SK-N-SH (cell line): ENCODE measurements at regions not wholly inside any gene's neighbourhood (a gene's known extent, or its start where the extent isn't known, plus 50 kb on each side); places are given as distances from the start of the nearest gene placed in this dataset.

Source experiments
- CTCF ChIA-PET: fragments of 300-600, 350-600 bp; formaldehyde crosslinking; extraction: SDS; loops from one replicate; lab custom pipeline; 2021; lab: Yijun Ruan, JAX
- POLR2A ChIA-PET: fragments of 350-600 bp; sonication (Branson Sonifier 250); formaldehyde crosslinking; extraction: SDS; loops from one replicate; lab custom pipeline; 2020; ENCODE audit warnings: antibody characterized with exemption, inconsistent platforms; lab: Yijun Ruan, JAX
- DNase-seq: peaks from one replicate; pipeline ENCODE4 v3.0.0; 2012
- H2AFZ ChIP-seq: fragments of 200-600 bp; sonication (generic); 2 replicates; pipeline ENCODE4 v1.8.1; 2016; ENCODE audit warnings: antibody characterized with exemption, mild to moderate bottlenecking, low read depth
- H3F3A ChIP-seq: fragments of 200-600 bp; sonication (generic); replicated peaks from 2 replicates; pipeline ENCODE3; 2016; ENCODE audit warnings: antibody characterized with exemption, mild to moderate bottlenecking; ENCODE audit not compliant: insufficient read depth
- H3K27ac ChIP-seq, 2 experiments: fragments of 200-500 bp in 1 of 2; fragments of 200-600 bp in 1 of 2; sonication (Bioruptor generic) in 1 of 2; sonication (generic), shearing (Covaris generic) in 1 of 2; 2 replicates each; pipeline versions ENCODE4 v1.5.1 to v1.6.1; 2014 to 2016; ENCODE audit warnings: low read depth in 2 of 2, inconsistent platforms in 1 of 2, low read length in 1 of 2, mild to moderate bottlenecking in 1 of 2, mixed read lengths in 1 of 2
- H3K27me3 ChIP-seq: fragments of 200-600 bp; sonication (generic), shearing (Covaris generic); 2 replicates; pipeline ENCODE4 v1.6.1; 2016; ENCODE audit warnings: mixed run types; ENCODE audit not compliant: insufficient read depth
- H3K36me3 ChIP-seq, 2 experiments: fragments of 200-500 bp in 1 of 2; fragments of 200-600 bp in 1 of 2; sonication (Bioruptor generic) in 1 of 2; sonication (generic) in 1 of 2; replicated peaks in 1 of 2; 2 replicates each; pipeline versions ENCODE3 to v1.5.1; 2014 to 2016; ENCODE audit warnings: low read length in 1 of 2, mild to moderate bottlenecking in 1 of 2; ENCODE audit not compliant: insufficient read depth in 2 of 2, control insufficient read depth in 1 of 2
- H3K4me1 ChIP-seq, 2 experiments: fragments of 200-500 bp in 1 of 2; fragments of 200-600 bp in 1 of 2; sonication (Bioruptor generic) in 1 of 2; sonication (generic), shearing (Covaris generic) in 1 of 2; 2 replicates each; pipeline versions ENCODE4 v1.5.1 to v1.6.1; 2014 to 2016; ENCODE audit warnings: low read depth in 1 of 2, low read length in 1 of 2, mixed run types in 1 of 2; ENCODE audit not compliant: insufficient read depth in 2 of 2, control insufficient read depth in 1 of 2
- H3K4me2 ChIP-seq: fragments of 200-600 bp; sonication (generic), shearing (Covaris generic); 2 replicates; pipeline ENCODE4 v1.6.1; 2017; ENCODE audit warnings: mixed run types
- H3K4me3 ChIP-seq, 2 experiments: fragments of 200-500 bp in 1 of 2; fragments of 200-600 bp in 1 of 2; sonication (Bioruptor generic) in 1 of 2; sonication (generic), shearing (Covaris generic) in 1 of 2; 2 replicates each; pipeline versions ENCODE4 v1.5.1 to v1.8.1; 2014 to 2016; ENCODE audit warnings: low read depth in 2 of 2, inconsistent platforms in 1 of 2, low read length in 1 of 2, mild to moderate bottlenecking in 1 of 2, mixed read lengths in 1 of 2, moderate library complexity in 1 of 2
- H3K79me2 ChIP-seq: fragments of 200-600 bp; sonication (generic); 2 replicates; pipeline ENCODE4 v1.8.1; 2017; ENCODE audit warnings: mild to moderate bottlenecking; ENCODE audit not compliant: insufficient read depth
- H3K9ac ChIP-seq: fragments of 200-600 bp; sonication (generic); 2 replicates; pipeline ENCODE4 v1.6.1; 2017; ENCODE audit warnings: mixed run types
- H3K9me2 ChIP-seq: fragments of 200-600 bp; sonication (generic); 2 replicates; pipeline ENCODE4 v1.6.1; 2017; ENCODE audit warnings: mixed run types
- H3K9me3 ChIP-seq: fragments of 200-600 bp; sonication (generic); 2 replicates; pipeline ENCODE4 v1.6.1; 2017; ENCODE audit warnings: mixed run types, mild to moderate bottlenecking, moderate library complexity
- H4K20me1 ChIP-seq: fragments of 200-600 bp; sonication (generic); 2 replicates; pipeline ENCODE4 v1.6.1; 2017; ENCODE audit warnings: mild to moderate bottlenecking, mixed run types; ENCODE audit not compliant: insufficient read depth
- CHD2 ChIP-seq: fragments of 150-350 bp; IDR thresholded peaks from 2 replicates; pipeline ENCODE4 v1.6.1; 2018; ENCODE audit warnings: low read length; ENCODE audit not compliant: partially characterized antibody
- ELF1 ChIP-seq: IDR thresholded peaks from 2 replicates; pipeline ENCODE4 v1.4.0; 2012
- FOSL2 ChIP-seq: IDR thresholded peaks from 2 replicates; pipeline ENCODE4 v1.4.0; 2012; ENCODE audit warnings: low read depth, mild to moderate bottlenecking, moderate library complexity, borderline replicate concordance
- FOXJ3 ChIP-seq: sonication (generic); formaldehyde crosslinking; IDR thresholded peaks from 2 replicates; pipeline ENCODE4 v1.5.1; 2020; ENCODE audit warnings: mild to moderate bottlenecking, missing genetic modification reagents
- FOXM1 ChIP-seq: IDR thresholded peaks from 2 replicates; pipeline ENCODE4 v1.4.0; 2012; ENCODE audit warnings: low read depth, mild to moderate bottlenecking
- GABPA ChIP-seq: IDR thresholded peaks from 2 replicates; pipeline ENCODE4 v1.4.0; 2012; ENCODE audit warnings: low read depth, mild to moderate bottlenecking
- GATA2 ChIP-seq: sonication (generic); formaldehyde crosslinking; IDR thresholded peaks from 2 replicates; pipeline ENCODE4 v1.5.0; 2020; ENCODE audit warnings: mild to moderate bottlenecking, missing genetic modification reagents
- MEF2A ChIP-seq: IDR thresholded peaks from 2 replicates; pipeline ENCODE4 v1.4.0; 2012; ENCODE audit warnings: low read depth, borderline replicate concordance
- MXI1 ChIP-seq: IDR thresholded peaks from 2 replicates; pipeline ENCODE4 v1.6.1; 2012; ENCODE audit warnings: mild to moderate bottlenecking, low read depth, low read length, improper control_type of control experiment
- NFIC ChIP-seq: IDR thresholded peaks from 2 replicates; pipeline ENCODE4 v1.4.0; 2012; ENCODE audit warnings: borderline replicate concordance
- NRF1 ChIP-seq: IDR thresholded peaks from 2 replicates; pipeline ENCODE4 v1.6.1; 2012; ENCODE audit warnings: low read depth, mild to moderate bottlenecking, low read length
- REST ChIP-seq: IDR thresholded peaks from 2 replicates; pipeline ENCODE4 v1.6.1; 2012; ENCODE audit warnings: mild to moderate bottlenecking, low read depth, low read length, moderate library complexity
- TAF1 ChIP-seq: IDR thresholded peaks from 2 replicates; pipeline ENCODE4 v1.6.1; 2012; ENCODE audit warnings: low read depth, mild to moderate bottlenecking, low read length, moderate library complexity, borderline replicate concordance
- TEAD4 ChIP-seq: IDR thresholded peaks from 2 replicates; pipeline ENCODE4 v1.4.0; 2012; ENCODE audit warnings: mild to moderate bottlenecking, borderline replicate concordance; ENCODE audit not compliant: insufficient read depth
- WGBS: methylation state at CpG from one replicate; pipeline ENCODE4 v1.1.6; 2017; ENCODE audit warnings: low lambda C conversion rate; 5-methylcytosine and 5-hydroxymethylcytosine counted together
- TF ChIP-seq, protein P1 (sequence below): IDR thresholded peaks from 2 replicates; pipeline ENCODE4 v1.4.0; 2012; ENCODE audit warnings: low read depth, borderline replicate concordance
- TF ChIP-seq, protein P2 (sequence below): IDR thresholded peaks from 2 replicates; pipeline ENCODE4; 2012
- TF ChIP-seq, protein P3 (sequence below): IDR thresholded peaks from 2 replicates; pipeline ENCODE4 v1.4.0; 2012; ENCODE audit warnings: low read depth
- TF ChIP-seq, protein P4 (sequence below): IDR thresholded peaks from 2 replicates; pipeline ENCODE4 v1.4.0; 2012; ENCODE audit warnings: low read depth, borderline replicate concordance

DNA sequence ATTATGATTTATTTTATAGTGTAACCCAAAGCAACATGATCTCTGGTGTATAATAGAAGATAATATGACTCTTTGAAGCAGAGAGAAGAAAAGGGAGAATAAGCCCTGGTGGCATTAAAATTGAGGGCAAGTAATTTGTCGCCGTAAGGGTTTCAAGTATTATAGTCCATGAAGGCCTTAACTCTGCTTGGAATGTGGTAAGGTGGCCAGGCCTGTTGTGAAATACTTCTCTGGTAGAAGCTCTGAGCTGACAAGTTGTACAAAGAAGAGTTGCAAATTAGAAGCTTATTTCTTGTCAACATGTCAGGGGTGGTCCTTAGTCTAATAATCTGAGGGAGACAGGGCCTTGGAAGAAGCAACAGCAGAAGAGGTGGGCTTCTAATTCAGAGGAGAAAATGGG lies 151.7 kb upstream of the HHIP start:
- no peak for DNase-seq
- CTCF ChIA-PET = no interaction called here
- POLR2A ChIA-PET = no interaction called here

More for the DNA sequence above, 151.7 kb upstream of the HHIP start:
- Histone ChIP-seq H2AFZ (no peak overlapping the region), H3K36me3 (no peaks in the 10 kb centered on the region), H3F3A (no peaks in the 10 kb centered on the region), H3K4me3 (no peak overlapping the region), H3K4me1 (no peaks in the 10 kb centered on the region), H3K9ac (no peak overlapping the region), H4K20me1 (no peaks in the 10 kb centered on the region), H3K27ac (no peak overlapping the region), H3K9me2 (no peaks in the 10 kb centered on the region), H3K4me2 (no peak overlapping the region), H3K27me3 (peaks cover 13% of the 10 kb centered on the region; the same call in 1 of the 2 replicates), H3K9me3 (no peaks in the 10 kb centered on the region), H3K79me2 (no peaks in the 10 kb centered on the region)
- no peak for TF ChIP-seq MXI1
- TF ChIP-seq, protein P1, sequence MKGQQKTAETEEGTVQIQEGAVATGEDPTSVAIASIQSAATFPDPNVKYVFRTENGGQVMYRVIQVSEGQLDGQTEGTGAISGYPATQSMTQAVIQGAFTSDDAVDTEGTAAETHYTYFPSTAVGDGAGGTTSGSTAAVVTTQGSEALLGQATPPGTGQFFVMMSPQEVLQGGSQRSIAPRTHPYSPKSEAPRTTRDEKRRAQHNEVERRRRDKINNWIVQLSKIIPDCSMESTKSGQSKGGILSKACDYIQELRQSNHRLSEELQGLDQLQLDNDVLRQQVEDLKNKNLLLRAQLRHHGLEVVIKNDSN = no peak
- TF ChIP-seq, protein P2, sequence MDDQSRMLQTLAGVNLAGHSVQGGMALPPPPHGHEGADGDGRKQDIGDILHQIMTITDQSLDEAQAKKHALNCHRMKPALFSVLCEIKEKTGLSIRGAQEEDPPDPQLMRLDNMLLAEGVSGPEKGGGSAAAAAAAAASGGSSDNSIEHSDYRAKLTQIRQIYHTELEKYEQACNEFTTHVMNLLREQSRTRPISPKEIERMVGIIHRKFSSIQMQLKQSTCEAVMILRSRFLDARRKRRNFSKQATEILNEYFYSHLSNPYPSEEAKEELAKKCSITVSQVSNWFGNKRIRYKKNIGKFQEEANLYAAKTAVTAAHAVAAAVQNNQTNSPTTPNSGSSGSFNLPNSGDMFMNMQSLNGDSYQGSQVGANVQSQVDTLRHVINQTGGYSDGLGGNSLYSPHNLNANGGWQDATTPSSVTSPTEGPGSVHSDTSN = no peak
- TF ChIP-seq ELF1 = no peak
- no peak for TF ChIP-seq NFIC
- TF ChIP-seq REST = no peak
- TF ChIP-seq GATA2 (CRISPR knock-in tag) = no peak
- TF ChIP-seq, protein P3, sequence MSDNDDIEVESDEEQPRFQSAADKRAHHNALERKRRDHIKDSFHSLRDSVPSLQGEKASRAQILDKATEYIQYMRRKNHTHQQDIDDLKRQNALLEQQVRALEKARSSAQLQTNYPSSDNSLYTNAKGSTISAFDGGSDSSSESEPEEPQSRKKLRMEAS = no peak
- no peak for TF ChIP-seq FOSL2
- no peak for TF ChIP-seq FOXM1
- no peak for TF ChIP-seq TEAD4
- no peak for TF ChIP-seq CHD2
- no peak for TF ChIP-seq NRF1
- no peak for TF ChIP-seq FOXJ3 (CRISPR knock-in tag)
- TF ChIP-seq MEF2A = no peak
- no peak for TF ChIP-seq GABPA
- TF ChIP-seq, protein P4, sequence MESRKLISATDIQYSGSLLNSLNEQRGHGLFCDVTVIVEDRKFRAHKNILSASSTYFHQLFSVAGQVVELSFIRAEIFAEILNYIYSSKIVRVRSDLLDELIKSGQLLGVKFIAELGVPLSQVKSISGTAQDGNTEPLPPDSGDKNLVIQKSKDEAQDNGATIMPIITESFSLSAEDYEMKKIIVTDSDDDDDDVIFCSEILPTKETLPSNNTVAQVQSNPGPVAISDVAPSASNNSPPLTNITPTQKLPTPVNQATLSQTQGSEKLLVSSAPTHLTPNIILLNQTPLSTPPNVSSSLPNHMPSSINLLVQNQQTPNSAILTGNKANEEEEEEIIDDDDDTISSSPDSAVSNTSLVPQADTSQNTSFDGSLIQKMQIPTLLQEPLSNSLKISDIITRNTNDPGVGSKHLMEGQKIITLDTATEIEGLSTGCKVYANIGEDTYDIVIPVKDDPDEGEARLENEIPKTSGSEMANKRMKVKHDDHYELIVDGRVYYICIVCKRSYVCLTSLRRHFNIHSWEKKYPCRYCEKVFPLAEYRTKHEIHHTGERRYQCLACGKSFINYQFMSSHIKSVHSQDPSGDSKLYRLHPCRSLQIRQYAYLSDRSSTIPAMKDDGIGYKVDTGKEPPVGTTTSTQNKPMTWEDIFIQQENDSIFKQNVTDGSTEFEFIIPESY = no peak
- no peak for TF ChIP-seq TAF1
- whole genome bisulfite sequencing = 11% methylated on average over 2 of the region's 2 CpGs
